ENCODE measurements at regions not wholly inside any gene's neighbourhood (a gene's known extent, or its start where the extent isn't known, plus 50 kb on each side); places are given as distances from the start of the nearest gene placed in this dataset.

DNA sequence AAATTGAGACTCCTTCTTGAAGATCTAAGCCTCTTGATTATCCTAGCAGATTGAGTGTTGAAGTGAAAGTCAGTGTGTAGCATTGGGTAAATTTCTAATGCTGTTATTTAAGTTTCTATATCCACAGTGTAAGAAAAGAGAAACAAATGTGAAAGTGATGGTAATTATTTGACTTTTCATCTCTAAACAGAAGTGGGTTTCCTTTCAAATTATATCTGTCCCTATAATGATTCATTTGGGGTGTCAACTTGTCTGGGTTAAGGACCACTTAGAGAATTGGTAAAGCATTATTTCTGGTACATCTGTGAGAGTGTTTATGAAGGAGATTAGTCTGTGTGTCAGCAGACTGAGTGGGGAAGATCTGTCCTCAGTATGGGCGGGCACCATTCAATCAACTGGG lies 133.0 kb upstream of the HMCN1 start:
- TF ChIP-seq, protein P1, sequence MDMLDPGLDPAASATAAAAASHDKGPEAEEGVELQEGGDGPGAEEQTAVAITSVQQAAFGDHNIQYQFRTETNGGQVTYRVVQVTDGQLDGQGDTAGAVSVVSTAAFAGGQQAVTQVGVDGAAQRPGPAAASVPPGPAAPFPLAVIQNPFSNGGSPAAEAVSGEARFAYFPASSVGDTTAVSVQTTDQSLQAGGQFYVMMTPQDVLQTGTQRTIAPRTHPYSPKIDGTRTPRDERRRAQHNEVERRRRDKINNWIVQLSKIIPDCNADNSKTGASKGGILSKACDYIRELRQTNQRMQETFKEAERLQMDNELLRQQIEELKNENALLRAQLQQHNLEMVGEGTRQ (IDR thresholded peaks at IDR 0.05; ENCODE audit: borderline replicate concordance, low read depth, low read length) = no peak
- TF ChIP-seq, protein P2, sequence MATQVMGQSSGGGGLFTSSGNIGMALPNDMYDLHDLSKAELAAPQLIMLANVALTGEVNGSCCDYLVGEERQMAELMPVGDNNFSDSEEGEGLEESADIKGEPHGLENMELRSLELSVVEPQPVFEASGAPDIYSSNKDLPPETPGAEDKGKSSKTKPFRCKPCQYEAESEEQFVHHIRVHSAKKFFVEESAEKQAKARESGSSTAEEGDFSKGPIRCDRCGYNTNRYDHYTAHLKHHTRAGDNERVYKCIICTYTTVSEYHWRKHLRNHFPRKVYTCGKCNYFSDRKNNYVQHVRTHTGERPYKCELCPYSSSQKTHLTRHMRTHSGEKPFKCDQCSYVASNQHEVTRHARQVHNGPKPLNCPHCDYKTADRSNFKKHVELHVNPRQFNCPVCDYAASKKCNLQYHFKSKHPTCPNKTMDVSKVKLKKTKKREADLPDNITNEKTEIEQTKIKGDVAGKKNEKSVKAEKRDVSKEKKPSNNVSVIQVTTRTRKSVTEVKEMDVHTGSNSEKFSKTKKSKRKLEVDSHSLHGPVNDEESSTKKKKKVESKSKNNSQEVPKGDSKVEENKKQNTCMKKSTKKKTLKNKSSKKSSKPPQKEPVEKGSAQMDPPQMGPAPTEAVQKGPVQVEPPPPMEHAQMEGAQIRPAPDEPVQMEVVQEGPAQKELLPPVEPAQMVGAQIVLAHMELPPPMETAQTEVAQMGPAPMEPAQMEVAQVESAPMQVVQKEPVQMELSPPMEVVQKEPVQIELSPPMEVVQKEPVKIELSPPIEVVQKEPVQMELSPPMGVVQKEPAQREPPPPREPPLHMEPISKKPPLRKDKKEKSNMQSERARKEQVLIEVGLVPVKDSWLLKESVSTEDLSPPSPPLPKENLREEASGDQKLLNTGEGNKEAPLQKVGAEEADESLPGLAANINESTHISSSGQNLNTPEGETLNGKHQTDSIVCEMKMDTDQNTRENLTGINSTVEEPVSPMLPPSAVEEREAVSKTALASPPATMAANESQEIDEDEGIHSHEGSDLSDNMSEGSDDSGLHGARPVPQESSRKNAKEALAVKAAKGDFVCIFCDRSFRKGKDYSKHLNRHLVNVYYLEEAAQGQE (IDR thresholded peaks at IDR 0.05; ENCODE audit: low read depth, low read length) = no peak
- TF ChIP-seq, protein P3, sequence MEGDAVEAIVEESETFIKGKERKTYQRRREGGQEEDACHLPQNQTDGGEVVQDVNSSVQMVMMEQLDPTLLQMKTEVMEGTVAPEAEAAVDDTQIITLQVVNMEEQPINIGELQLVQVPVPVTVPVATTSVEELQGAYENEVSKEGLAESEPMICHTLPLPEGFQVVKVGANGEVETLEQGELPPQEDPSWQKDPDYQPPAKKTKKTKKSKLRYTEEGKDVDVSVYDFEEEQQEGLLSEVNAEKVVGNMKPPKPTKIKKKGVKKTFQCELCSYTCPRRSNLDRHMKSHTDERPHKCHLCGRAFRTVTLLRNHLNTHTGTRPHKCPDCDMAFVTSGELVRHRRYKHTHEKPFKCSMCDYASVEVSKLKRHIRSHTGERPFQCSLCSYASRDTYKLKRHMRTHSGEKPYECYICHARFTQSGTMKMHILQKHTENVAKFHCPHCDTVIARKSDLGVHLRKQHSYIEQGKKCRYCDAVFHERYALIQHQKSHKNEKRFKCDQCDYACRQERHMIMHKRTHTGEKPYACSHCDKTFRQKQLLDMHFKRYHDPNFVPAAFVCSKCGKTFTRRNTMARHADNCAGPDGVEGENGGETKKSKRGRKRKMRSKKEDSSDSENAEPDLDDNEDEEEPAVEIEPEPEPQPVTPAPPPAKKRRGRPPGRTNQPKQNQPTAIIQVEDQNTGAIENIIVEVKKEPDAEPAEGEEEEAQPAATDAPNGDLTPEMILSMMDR (IDR thresholded peaks at IDR 0.05) = no peak
- TF ChIP-seq SMC3 (IDR thresholded peaks at IDR 0.05; ENCODE audit: low read depth, low read length) (no peak), YY1 (IDR thresholded peaks at IDR 0.05; ENCODE audit: low read depth) (no peak), NFIC (IDR thresholded peaks at IDR 0.05; ENCODE audit: borderline replicate concordance) (no peak), POLR2AphosphoS5 (IDR thresholded peaks at IDR 0.05; ENCODE audit: low read depth, low read length) (no peak), ELF1 (IDR thresholded peaks at IDR 0.05) (no peak), MEF2A (IDR thresholded peaks at IDR 0.05; ENCODE audit: borderline replicate concordance, low read depth) (no peak), MXI1 (IDR thresholded peaks at IDR 0.05; ENCODE audit: low read depth, low read length) (no peak), EP300 (IDR thresholded peaks at IDR 0.05; ENCODE audit: borderline replicate concordance in 1 of 2, low read depth in 1 of 2, low read length in 1 of 2) (no peak)
- TF ChIP-seq, protein P4, sequence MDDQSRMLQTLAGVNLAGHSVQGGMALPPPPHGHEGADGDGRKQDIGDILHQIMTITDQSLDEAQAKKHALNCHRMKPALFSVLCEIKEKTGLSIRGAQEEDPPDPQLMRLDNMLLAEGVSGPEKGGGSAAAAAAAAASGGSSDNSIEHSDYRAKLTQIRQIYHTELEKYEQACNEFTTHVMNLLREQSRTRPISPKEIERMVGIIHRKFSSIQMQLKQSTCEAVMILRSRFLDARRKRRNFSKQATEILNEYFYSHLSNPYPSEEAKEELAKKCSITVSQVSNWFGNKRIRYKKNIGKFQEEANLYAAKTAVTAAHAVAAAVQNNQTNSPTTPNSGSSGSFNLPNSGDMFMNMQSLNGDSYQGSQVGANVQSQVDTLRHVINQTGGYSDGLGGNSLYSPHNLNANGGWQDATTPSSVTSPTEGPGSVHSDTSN (IDR thresholded peaks at IDR 0.05) = no peak
- TF ChIP-seq, protein P5, sequence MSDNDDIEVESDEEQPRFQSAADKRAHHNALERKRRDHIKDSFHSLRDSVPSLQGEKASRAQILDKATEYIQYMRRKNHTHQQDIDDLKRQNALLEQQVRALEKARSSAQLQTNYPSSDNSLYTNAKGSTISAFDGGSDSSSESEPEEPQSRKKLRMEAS (IDR thresholded peaks at IDR 0.05; ENCODE audit: low read depth) = no peak
